GM18909 (cell line): ENCODE measurements at regions not wholly inside any gene's neighbourhood (a gene's known extent, or its start where the extent isn't known, plus 50 kb on each side); places are given as distances from the start of the nearest gene placed in this dataset.

Experiments
- ATAC-seq: cut with Tn5 transposase; IDR thresholded peaks from one replicate; pipeline ENCODE4 v1.9.1; 2021; ENCODE audit warnings: mild to moderate bottlenecking; ENCODE audit not compliant: unreplicated experiment, poor library complexity

GRCh38 chr4:153127760-153128494, 76.3 kb upstream of the TRIM2 start:
- ATAC-seq, result peak; percentile 64

GRCh38 chr4:153131596-153131995, 72.6 kb upstream of the TRIM2 start:
- ATAC-seq, result no peak

- no peak for ATAC-seq
Measured at GRCh38 chr4:153137159-153137558, 67.1 kb upstream of the TRIM2 start.

GRCh38 chr4:153137677-153138630, 66.3 kb upstream of the TRIM2 start:
- no peak for ATAC-seq

- no peak for ATAC-seq
Measured at GRCh38 chr4:153138736-153139135, 65.5 kb upstream of the TRIM2 start.

- ATAC-seq, result no peak
Measured at GRCh38 chr4:153140294-153140693, 63.9 kb upstream of the TRIM2 start.

- no peak for ATAC-seq
Measured at GRCh38 chr4:153141238-153141637, 63.0 kb upstream of the TRIM2 start.

GRCh38 chr4:153142700-153143438, 61.4 kb upstream of the TRIM2 start:
- no peak for ATAC-seq

- ATAC-seq, result peak; percentile 52
Measured at GRCh38 chr4:153143527-153144348, 60.5 kb upstream of the TRIM2 start.

GRCh38 chr4:153146031-153146430, 58.2 kb upstream of the TRIM2 start:
- ATAC-seq, result no peak

GRCh38 chr4:153146961-153147360, 57.3 kb upstream of the TRIM2 start:
- ATAC-seq, result no peak

GRCh38 chr4:153148791-153149190, 55.5 kb upstream of the TRIM2 start:
- no peak for ATAC-seq

GRCh38 chr4:153151535-153152455, 52.4 kb upstream of the TRIM2 start:
- ATAC-seq, result no peak

- peak; percentile 25 for ATAC-seq
Measured at GRCh38 chr4:153152501-153153338, 51.5 kb upstream of the TRIM2 start.

- peak; percentile 79 for ATAC-seq
Measured at GRCh38 chr4:153153339-153153871, 50.8 kb upstream of the TRIM2 start.

GRCh38 chr4:153154007-153154975, 50.0 kb upstream of the TRIM2 start:
- ATAC-seq, result no peak
